ENCODE measurements at regions not wholly inside any gene's neighbourhood (a gene's known extent, or its start where the extent isn't known, plus 50 kb on each side); places are given as distances from the start of the nearest gene placed in this dataset.
"Not testable (repeated sequence)": the region's sequence is repeated elsewhere in the genome, so short reads cannot be mapped to it uniquely, and the experiment has no call there.

- H3K36me3 ChIP-seq (ENCODE audit: control insufficient read depth, insufficient read depth, low read length); H3K27me3 ChIP-seq (replicated peaks; ENCODE audit: control insufficient read depth, insufficient read depth, low read length, poor library complexity, severe bottlenecking); H3K9me3 ChIP-seq (ENCODE audit: control insufficient read depth, low read length); H3K27ac ChIP-seq (ENCODE audit: insufficient read depth, low read length, poor library complexity, severe bottlenecking); H3K4me1 ChIP-seq (ENCODE audit: control insufficient read depth, insufficient read depth, low read length, poor library complexity, severe bottlenecking): not testable (repeated sequence)
- DNase-seq: peak; percentile 9 to 34 (median 31)
- peak overlapping the region; percentile 42 for H3K4me3 ChIP-seq (ENCODE audit: insufficient read depth, low read depth, low read length, poor library complexity, severe bottlenecking)
Observed at GRCh38 chr16:29081829-29082639, 97.2 kb downstream of the LAT start.

- Histone ChIP-seq H3K27ac (ENCODE audit: insufficient read depth, low read length, poor library complexity, severe bottlenecking) (peak overlapping the region; percentile 57), H3K4me3 (ENCODE audit: insufficient read depth, low read depth, low read length, poor library complexity, severe bottlenecking) (peak overlapping the region; percentile 35)
- not testable (repeated sequence) for H3K27me3 ChIP-seq (replicated peaks; ENCODE audit: control insufficient read depth, insufficient read depth, low read length, poor library complexity, severe bottlenecking); H3K4me1 ChIP-seq (ENCODE audit: control insufficient read depth, insufficient read depth, low read length, poor library complexity, severe bottlenecking); H3K9me3 ChIP-seq (ENCODE audit: control insufficient read depth, low read length); H3K36me3 ChIP-seq (ENCODE audit: control insufficient read depth, insufficient read depth, low read length)
- DNase-seq: peak in 2 of 3 donors; percentile 7 to 8
Observed at GRCh38 chr16:29074554-29075402, 89.9 kb downstream of the LAT start.

GRCh38 chr16:29062235-29062634 lies 77.4 kb downstream of the LAT start:
- H3K36me3 ChIP-seq (ENCODE audit: control insufficient read depth, insufficient read depth, low read length); H3K4me1 ChIP-seq (ENCODE audit: control insufficient read depth, insufficient read depth, low read length, poor library complexity, severe bottlenecking); H3K9me3 ChIP-seq (ENCODE audit: control insufficient read depth, low read length); DNase-seq; H3K27me3 ChIP-seq (replicated peaks; ENCODE audit: control insufficient read depth, insufficient read depth, low read length, poor library complexity, severe bottlenecking); H3K4me3 ChIP-seq (ENCODE audit: insufficient read depth, low read depth, low read length, poor library complexity, severe bottlenecking); H3K27ac ChIP-seq (ENCODE audit: insufficient read depth, low read length, poor library complexity, severe bottlenecking): not testable (repeated sequence)

DNA sequence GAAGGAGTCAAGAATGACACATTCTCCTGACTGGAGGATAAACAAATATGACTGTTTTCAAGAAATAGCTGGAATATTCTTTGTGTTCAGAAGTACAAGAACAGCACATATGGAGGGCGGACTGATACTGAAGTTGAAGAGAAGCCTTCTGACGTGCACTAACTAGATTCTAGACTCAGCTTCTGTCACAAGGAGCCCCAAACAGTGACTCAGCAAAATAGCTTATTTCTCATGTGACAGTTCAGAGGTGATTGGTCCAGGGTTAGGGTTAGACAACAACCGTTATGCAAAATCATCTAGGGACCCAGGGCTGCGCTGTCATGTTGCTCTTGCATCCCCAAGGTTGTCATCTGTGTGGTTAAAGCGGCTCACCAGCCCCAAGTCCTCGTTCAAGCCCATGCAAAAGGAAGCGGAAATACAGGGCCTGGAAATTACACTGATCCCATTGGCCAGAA lies 76.6 kb downstream of the LAT start:
- H3K27ac ChIP-seq (ENCODE audit: insufficient read depth, low read length, poor library complexity, severe bottlenecking); H3K4me1 ChIP-seq (ENCODE audit: control insufficient read depth, insufficient read depth, low read length, poor library complexity, severe bottlenecking); H3K4me3 ChIP-seq (ENCODE audit: insufficient read depth, low read depth, low read length, poor library complexity, severe bottlenecking); DNase-seq; H3K9me3 ChIP-seq (ENCODE audit: control insufficient read depth, low read length); H3K27me3 ChIP-seq (replicated peaks; ENCODE audit: control insufficient read depth, insufficient read depth, low read length, poor library complexity, severe bottlenecking); H3K36me3 ChIP-seq (ENCODE audit: control insufficient read depth, insufficient read depth, low read length): not testable (repeated sequence)

- not testable (repeated sequence) for H3K4me1 ChIP-seq (ENCODE audit: control insufficient read depth, insufficient read depth, low read length, poor library complexity, severe bottlenecking); H3K27me3 ChIP-seq (replicated peaks; ENCODE audit: control insufficient read depth, insufficient read depth, low read length, poor library complexity, severe bottlenecking); DNase-seq; H3K36me3 ChIP-seq (ENCODE audit: control insufficient read depth, insufficient read depth, low read length); H3K9me3 ChIP-seq (ENCODE audit: control insufficient read depth, low read length); H3K27ac ChIP-seq (ENCODE audit: insufficient read depth, low read length, poor library complexity, severe bottlenecking); H3K4me3 ChIP-seq (ENCODE audit: insufficient read depth, low read depth, low read length, poor library complexity, severe bottlenecking)
Observed at GRCh38 chr16:29060022-29060810, 75.4 kb downstream of the LAT start.

DNA sequence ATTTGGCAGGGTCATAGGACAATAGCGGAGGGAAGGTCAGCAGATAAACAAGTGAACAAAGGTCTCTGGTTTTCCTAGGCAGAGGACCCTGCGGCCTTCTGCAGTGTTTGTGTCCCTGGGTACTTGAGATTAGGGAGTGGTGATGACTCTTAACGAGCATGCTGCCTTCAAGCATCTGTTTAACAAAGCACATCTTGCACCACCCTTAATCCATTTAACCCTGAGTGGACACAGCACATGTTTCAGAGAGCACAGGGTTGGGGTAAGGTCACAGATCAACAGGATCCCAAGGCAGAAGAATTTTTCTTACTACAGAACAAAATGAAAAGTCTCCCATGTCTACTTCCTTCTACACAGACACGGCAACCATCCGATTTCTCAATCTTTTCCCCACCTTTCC lies 74.7 kb downstream of the LAT start:
- H3K27ac ChIP-seq (ENCODE audit: insufficient read depth, low read length, poor library complexity, severe bottlenecking); H3K36me3 ChIP-seq (ENCODE audit: control insufficient read depth, insufficient read depth, low read length); H3K4me1 ChIP-seq (ENCODE audit: control insufficient read depth, insufficient read depth, low read length, poor library complexity, severe bottlenecking); H3K4me3 ChIP-seq (ENCODE audit: insufficient read depth, low read depth, low read length, poor library complexity, severe bottlenecking); H3K27me3 ChIP-seq (replicated peaks; ENCODE audit: control insufficient read depth, insufficient read depth, low read length, poor library complexity, severe bottlenecking); DNase-seq; H3K9me3 ChIP-seq (ENCODE audit: control insufficient read depth, low read length): not testable (repeated sequence)
